Adrenal gland (tissue), 9 donors: ENCODE measurements at regions not wholly inside any gene's neighbourhood (a gene's known extent, or its start where the extent isn't known, plus 50 kb on each side); places are given as distances from the start of the nearest gene placed in this dataset.

Experiments used
- DNase-seq, 7 donors: peaks; one replicate each; pipeline ENCODE4 v3.0.0-alpha.2; 2019 to 2020
- H3K27ac ChIP-seq, 5 donors: fragments of 200-600 bp; sonication (generic) in 4 of 5; 1 replicate in 3 of 5; 2 replicates in 2 of 5; pipeline versions ENCODE4 v1.5.1 to v1.8.0; 2016 to 2020; ENCODE audit warnings: mild to moderate bottlenecking in 1 of 5
- H3K27me3 ChIP-seq: fragments of 200-600 bp; 2 replicates; pipeline ENCODE4 v1.8.0; 2021
- H3K36me3 ChIP-seq, 2 donors: fragments of 200-600 bp; replicated peaks in 1 of 2; 1 replicate in 1 of 2; 2 replicates in 1 of 2; pipeline versions ENCODE4 v1.5.1 to v1.8.0; 2018 to 2022
- H3K4me1 ChIP-seq, 2 donors: fragments of 200-600 bp; replicated peaks in 1 of 2; 1 replicate in 1 of 2; 2 replicates in 1 of 2; pipeline versions ENCODE4 v1.5.1 to v1.8.0; 2018 to 2021
- H3K4me3 ChIP-seq, 4 donors: fragments of 200-600 bp; sonication (generic) in 3 of 4; one replicate each; pipeline ENCODE4 v1.5.1; 2016 to 2018
- H3K9me3 ChIP-seq, 3 donors: fragments of 200-600 bp; sonication (generic) in 1 of 3; replicated peaks in 1 of 3; 1 replicate in 2 of 3; 2 replicates in 1 of 3; pipeline versions ENCODE4 v1.5.1 to v1.8.0; 2016 to 2021
- POLR2A ChIP-seq, 2 donors: fragments of 450-650 bp; IDR thresholded peaks; one replicate each; pipeline ENCODE4 v1.6.1; 2017; ENCODE audit warnings: antibody characterized with exemption in 2 of 2, mild to moderate bottlenecking in 2 of 2, moderate library complexity in 1 of 2
- WGBS, 4 donors: extraction: QIAGEN DNeasy Blood & Tissue Kit in 2 of 4; methylation state at CpG; one replicate each; pipeline versions ENCODE4 v1.1.5 to v1.1.7; 2013 to 2017; 5-methylcytosine and 5-hydroxymethylcytosine counted together
- intact Hi-C, 2 donors: fragments of 100-400 bp; cut with DNase I; formaldehyde crosslinking; loops; one replicate each; pipeline versions ENCODE4 v1.14.1 to v1.15.0; 2022 to 2023
- TF ChIP-seq, protein P1 (sequence below), 6 experiments: fragments of 450-650 bp in 4 of 6; fragments of 200-600 bp in 2 of 6; sonication (generic) in 1 of 6; IDR thresholded peaks; 1 replicate in 5 of 6; 2 replicates in 1 of 6; pipeline versions ENCODE4 v1.5.1 to v1.8.0; 2016 to 2021; ENCODE audit warnings: antibody characterized with exemption in 6 of 6, mild to moderate bottlenecking in 2 of 6, moderate library complexity in 1 of 6
- donor health status: healthy with polysubstance abuse.
- donor health status: Bipolar disorder and iron deficiency.
- donor health status: DM: yes; HTN: yes; CAD: no.
- donor health status: DM: no; HTN: no; CAD: no.
- donor health status: DM: no; HTN: no; CAD: no.

DNA sequence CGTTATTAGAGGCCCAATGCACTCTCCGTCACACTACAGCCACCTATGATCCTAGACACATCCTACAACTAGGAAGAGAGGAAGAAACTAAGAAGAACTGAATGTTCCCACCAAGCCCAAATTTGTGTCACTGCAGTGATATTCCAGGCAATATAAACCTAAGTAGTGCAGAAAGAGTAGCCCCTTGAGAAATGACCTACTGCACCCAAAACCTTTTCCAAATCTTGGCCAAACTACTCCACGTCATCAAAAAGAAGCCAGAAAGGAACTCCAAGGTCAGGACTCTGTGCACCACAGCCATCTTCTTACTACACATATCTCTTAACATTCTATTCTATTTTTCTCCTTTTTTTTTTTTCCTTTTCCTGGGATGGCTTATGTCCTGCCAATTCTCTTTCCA, 60.2 kb downstream of the ADAMTS1 start:
- WGBS, 4 donors: 58 to 69% (median 61%) methylated on average over 3 of the region's 3 CpGs
- Histone ChIP-seq H3K4me1 (no peaks in the 10 kb centered on the region), H3K9me3 (no peaks in the 10 kb centered on the region), H3K27me3 (no peaks in the 10 kb centered on the region), H3K27ac (peak overlapping the region in 4 of 5 donors; percentile 20 to 82 (median 61)), H3K4me3 (no peak overlapping the region), H3K36me3 (no peaks in the 10 kb centered on the region)
- DNase-seq: peak in 3 of 7 donors; percentile 14 to 63 (median 16)
- intact Hi-C loops: no loop called here
- TF ChIP-seq POLR2A (IDR thresholded peaks at IDR 0.05): no peak
- TF ChIP-seq, protein P1, sequence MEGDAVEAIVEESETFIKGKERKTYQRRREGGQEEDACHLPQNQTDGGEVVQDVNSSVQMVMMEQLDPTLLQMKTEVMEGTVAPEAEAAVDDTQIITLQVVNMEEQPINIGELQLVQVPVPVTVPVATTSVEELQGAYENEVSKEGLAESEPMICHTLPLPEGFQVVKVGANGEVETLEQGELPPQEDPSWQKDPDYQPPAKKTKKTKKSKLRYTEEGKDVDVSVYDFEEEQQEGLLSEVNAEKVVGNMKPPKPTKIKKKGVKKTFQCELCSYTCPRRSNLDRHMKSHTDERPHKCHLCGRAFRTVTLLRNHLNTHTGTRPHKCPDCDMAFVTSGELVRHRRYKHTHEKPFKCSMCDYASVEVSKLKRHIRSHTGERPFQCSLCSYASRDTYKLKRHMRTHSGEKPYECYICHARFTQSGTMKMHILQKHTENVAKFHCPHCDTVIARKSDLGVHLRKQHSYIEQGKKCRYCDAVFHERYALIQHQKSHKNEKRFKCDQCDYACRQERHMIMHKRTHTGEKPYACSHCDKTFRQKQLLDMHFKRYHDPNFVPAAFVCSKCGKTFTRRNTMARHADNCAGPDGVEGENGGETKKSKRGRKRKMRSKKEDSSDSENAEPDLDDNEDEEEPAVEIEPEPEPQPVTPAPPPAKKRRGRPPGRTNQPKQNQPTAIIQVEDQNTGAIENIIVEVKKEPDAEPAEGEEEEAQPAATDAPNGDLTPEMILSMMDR (IDR thresholded peaks at IDR 0.05): no peak

DNA sequence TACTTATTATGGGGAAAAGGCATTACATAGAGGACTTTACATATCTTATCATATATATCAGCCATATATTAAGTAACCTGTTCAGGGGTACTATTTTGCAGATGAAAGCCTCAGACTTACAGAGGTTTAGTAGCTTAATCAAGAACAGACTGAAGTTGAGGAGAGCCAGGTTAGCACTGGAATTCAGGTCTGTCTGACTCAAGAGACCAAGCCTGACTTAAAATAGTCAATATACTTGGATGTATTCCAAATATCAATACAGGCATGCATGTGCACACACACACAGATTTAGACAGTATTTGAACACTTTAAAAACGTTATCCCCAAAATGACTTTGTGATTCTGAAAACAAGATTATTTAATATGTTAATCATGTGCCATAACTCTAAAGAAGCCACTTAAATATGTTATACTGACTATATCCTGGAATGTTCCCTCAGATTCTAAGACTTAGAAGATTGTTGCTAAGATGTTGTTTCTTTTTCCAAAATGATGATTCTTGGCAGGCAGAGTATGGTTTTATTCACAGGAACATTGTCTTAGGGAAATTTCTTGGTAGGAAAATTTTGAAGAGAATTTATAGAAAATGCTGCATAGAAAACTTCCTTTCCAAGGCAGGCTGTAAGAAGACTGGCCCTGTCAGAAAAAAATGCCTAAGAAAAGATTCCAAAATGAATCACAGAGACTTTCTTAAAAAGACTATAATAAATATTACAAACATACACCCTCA, 61.6 kb downstream of the ADAMTS1 start:
- no peaks in the 10 kb centered on the region for H3K4me1 ChIP-seq
- H3K36me3 ChIP-seq: no peaks in the 10 kb centered on the region
- TF ChIP-seq, protein P1 (IDR thresholded peaks at IDR 0.05): no peak
- no peak for TF ChIP-seq POLR2A (IDR thresholded peaks at IDR 0.05)
- DNase-seq: no peak
- intact Hi-C loops: no loop called here
- H3K4me3 ChIP-seq: no peak overlapping the region
- H3K9me3 ChIP-seq: no peaks in the 10 kb centered on the region
- peak overlapping the region in 3 of 5 donors; percentile 57 to 82 (median 70) for H3K27ac ChIP-seq
- 26 to 41% (median 32%) methylated on average over 1 of the region's 1 CpG for WGBS, 4 donors
- H3K27me3 ChIP-seq: no peaks in the 10 kb centered on the region

DNA sequence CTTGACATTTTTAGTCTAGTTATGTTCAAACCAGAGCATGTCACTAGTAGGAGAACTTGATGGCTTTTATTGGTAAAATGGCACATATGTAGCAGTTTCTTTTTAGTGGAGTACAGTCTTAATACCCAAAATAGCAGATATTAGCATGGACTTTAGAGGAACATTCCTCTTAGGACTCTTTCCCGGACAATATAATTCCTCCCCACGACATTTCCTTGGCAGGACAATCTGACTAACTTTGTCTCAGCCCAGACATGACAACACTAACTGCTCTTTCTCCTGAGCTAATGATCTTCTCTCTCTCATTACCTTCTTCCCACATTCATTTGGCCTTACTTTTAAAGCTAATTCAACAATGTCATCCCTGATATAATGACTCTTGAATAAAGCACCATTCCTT, 62.5 kb downstream of the ADAMTS1 start:
- TF ChIP-seq, protein P1 (IDR thresholded peaks at IDR 0.05): no peak
- TF ChIP-seq POLR2A (IDR thresholded peaks at IDR 0.05): no peak
- Histone ChIP-seq H3K36me3 (no peaks in the 10 kb centered on the region), H3K27me3 (no peaks in the 10 kb centered on the region), H3K27ac (peak overlapping the region in 4 of 5 donors; percentile 29 to 78 (median 66)), H3K4me1 (no peaks in the 10 kb centered on the region), H3K4me3 (no peak overlapping the region), H3K9me3 (no peaks in the 10 kb centered on the region)
- WGBS, 4 donors: 36 to 56% (median 48%) methylated on average over 2 of the region's 2 CpGs
- DNase-seq: no peak
- intact Hi-C loops: no loop called here

DNA sequence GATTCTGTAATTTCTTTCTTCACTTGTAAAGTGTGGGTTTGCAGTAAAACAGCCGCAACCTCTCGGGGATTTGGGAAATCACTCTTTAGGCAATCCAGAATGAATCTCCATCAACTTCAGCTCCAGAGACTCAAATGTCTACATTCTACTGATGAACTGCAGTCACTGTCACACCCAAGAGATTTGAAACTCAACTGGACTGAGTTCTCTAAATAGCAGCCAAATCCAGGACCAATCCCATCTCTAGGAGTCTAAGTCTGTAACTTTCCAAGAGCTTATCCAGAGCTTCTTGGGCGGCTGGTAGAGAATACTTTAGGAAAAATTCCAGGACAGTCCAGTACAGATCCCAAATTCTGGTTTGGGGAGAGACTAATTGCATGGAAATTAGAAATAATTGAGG, 62.9 kb downstream of the ADAMTS1 start:
- intact Hi-C loops: no loop called here
- no peaks in the 10 kb centered on the region for H3K9me3 ChIP-seq
- no peak for DNase-seq
- H3K4me3 ChIP-seq: no peak overlapping the region
- no peaks in the 10 kb centered on the region for H3K4me1 ChIP-seq
- no peaks in the 10 kb centered on the region for H3K36me3 ChIP-seq
- peak overlapping the region in 4 of 5 donors; percentile 29 to 78 (median 66) for H3K27ac ChIP-seq
- WGBS, 4 donors: 80 to 91% (median 82%) methylated on average over 3 of the region's 3 CpGs
- TF ChIP-seq POLR2A (IDR thresholded peaks at IDR 0.05): no peak
- TF ChIP-seq, protein P1 (IDR thresholded peaks at IDR 0.05): no peak
- no peaks in the 10 kb centered on the region for H3K27me3 ChIP-seq
